ENCODE measurements at regions not wholly inside any gene's neighbourhood (a gene's known extent, or its start where the extent isn't known, plus 50 kb on each side); places are given as distances from the start of the nearest gene placed in this dataset.

- CTCF ChIA-PET = no interaction called here
Observed at GRCh38 chr3:3707858-3708768, 91.1 kb upstream of the LRRN1 start.

DNA sequence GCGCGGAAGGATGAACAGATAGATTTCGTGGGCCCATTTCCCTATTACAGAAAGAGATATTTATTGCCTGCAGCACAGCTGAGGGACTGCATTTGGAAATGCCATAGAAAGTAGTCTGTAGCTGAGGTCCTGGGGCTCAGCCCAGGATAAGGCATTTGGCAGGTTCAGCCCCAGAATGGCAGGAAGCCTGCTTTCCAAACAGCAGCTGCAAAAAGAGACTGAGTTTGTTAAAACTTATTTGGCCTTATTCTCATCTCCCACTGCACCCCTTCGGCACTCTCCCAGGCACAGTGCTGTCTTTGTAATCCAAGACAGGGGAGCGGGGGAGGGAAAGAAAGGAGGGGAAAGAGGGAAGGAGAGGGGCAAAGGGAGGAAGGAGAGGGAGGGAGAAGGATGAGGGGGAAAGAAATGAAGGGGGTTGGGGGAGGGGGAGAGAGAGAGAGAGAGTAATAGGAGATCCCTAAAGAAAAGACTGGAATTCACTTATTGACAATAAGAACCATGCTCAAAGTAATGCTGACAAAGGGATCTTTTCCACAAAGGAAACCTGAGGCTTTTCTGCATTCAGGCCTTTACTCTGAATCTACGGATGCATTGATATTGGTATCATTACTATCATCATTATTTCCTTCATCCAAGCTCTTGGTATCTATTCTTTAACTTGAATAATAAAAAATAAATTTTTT is 94.0 kb upstream of the LRRN1 start:
- CTCF ChIA-PET = no interaction called here

More at GRCh38 chr3:3707858-3708768, 91.1 kb upstream of the LRRN1 start:
- Mint-ChIP-seq H3K27me3 (no peaks in the 10 kb centered on the region), H3K4me3 (no peak overlapping the region), H3K9me3 (no peaks in the 10 kb centered on the region), H3K27ac (no peak overlapping the region), H3K36me3 (ENCODE audit: low read depth) (no peaks in the 10 kb centered on the region), H3K4me1 (no peaks in the 10 kb centered on the region)
- POLR2A ChIA-PET = no interaction called here
- DNase-seq = no peak

DNA sequence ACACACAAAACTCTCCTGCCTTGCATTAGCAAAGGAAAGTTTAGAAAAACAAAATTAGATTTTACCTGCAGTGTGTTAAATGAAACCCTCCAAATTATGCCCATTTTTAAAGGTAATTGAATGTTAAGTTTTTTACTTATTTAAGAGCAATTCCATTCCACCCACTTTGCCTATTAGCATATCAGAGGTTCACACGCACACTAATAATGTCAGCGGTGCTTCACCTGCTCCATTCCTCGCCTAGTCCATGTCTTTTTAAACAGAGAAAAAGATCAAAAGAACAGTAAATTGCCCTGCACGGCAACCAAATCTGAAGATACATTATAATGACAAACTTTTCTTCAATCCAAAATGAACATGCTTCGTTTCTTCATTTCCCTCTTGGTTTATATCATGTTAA is 97.3 kb upstream of the LRRN1 start:
- no peak for DNase-seq
- ChIA-PET POLR2A (no interaction called here), CTCF (no interaction called here)
- no peaks in the 10 kb centered on the region for H3K4me1 Mint-ChIP-seq
- no peaks in the 10 kb centered on the region for H3K27me3 Mint-ChIP-seq
- H3K36me3 Mint-ChIP-seq (ENCODE audit: low read depth) = no peaks in the 10 kb centered on the region
- H3K27ac Mint-ChIP-seq = no peak overlapping the region
- no peak overlapping the region for H3K4me3 Mint-ChIP-seq
- H3K9me3 Mint-ChIP-seq = peaks cover 3% of the 10 kb centered on the region

More for the DNA sequence above, 94.0 kb upstream of the LRRN1 start:
- DNase-seq = no peak
- no peak overlapping the region for H3K27ac Mint-ChIP-seq
- no peaks in the 10 kb centered on the region for H3K4me1 Mint-ChIP-seq
- no peaks in the 10 kb centered on the region for H3K27me3 Mint-ChIP-seq
- no peaks in the 10 kb centered on the region for H3K36me3 Mint-ChIP-seq (ENCODE audit: low read depth)
- no peak overlapping the region for H3K4me3 Mint-ChIP-seq
- POLR2A ChIA-PET = no interaction called here
- no peaks in the 10 kb centered on the region for H3K9me3 Mint-ChIP-seq

DNA sequence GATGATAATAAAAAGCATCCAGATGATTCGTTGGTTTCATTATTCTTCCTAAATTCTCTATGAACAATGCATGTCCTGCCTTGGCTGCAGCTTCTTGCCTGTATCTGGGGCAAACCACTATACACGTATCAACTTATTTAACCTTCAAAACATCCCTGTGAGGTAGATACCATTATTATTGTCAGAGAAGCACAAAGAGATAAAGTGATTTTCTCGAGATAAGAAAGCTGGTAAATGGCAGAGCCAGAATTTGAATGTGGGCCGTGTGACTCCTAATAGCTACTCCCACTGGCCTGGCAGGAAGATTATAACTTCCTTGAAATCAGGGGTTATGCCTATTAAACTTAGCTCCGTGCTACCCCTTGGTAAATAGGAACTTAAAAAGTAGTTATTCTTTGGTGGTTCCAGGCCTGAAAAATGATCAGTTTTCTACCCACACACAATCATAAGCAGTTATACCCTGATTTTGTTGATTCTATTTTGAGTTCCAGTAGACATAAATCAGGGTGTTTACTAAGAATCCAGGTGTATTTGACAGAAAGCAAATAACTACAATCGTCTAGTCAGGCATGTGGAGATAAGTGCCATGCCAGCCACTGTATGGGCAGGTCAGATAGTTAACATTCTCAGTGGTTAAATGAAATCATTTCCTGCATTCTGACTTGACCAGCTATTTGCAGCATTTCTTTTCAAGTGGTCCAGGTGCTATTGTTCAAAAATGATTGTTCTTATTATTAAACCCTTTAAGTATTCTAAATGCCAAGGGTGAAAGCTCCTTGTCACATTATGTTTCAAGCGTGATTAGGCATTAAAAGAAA is 99.2 kb upstream of the LRRN1 start:
- H3K27ac Mint-ChIP-seq = no peak overlapping the region
- no peaks in the 10 kb centered on the region for H3K36me3 Mint-ChIP-seq (ENCODE audit: low read depth)
- peaks cover 3% of the 10 kb centered on the region for H3K9me3 Mint-ChIP-seq
- no peaks in the 10 kb centered on the region for H3K4me1 Mint-ChIP-seq
- no peaks in the 10 kb centered on the region for H3K27me3 Mint-ChIP-seq
- CTCF ChIA-PET = no interaction called here
- POLR2A ChIA-PET = no interaction called here
- no peak for DNase-seq
- H3K4me3 Mint-ChIP-seq = no peak overlapping the region

DNA sequence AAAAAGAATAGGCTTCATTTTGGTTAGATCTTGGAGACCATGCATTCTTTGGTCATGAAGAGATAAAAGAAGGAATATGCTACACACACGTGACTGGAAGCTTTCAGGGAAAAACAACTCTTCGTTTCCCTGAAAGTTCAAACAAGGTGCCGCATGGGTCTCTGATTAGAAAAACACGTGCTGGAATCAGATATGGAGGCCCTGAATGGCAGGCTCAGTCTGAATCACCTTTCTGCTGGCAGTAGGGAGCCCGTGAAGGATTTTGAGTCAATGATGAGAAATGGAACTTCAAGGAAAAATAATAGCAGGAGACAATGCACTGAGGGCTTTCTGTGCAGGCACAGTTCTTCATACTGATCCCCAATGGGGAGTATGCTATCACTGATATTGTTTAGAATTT is 99.8 kb upstream of the LRRN1 start:
- no peak for DNase-seq
- H3K27ac Mint-ChIP-seq = no peak overlapping the region
- no peak overlapping the region for H3K4me3 Mint-ChIP-seq
- H3K4me1 Mint-ChIP-seq = no peaks in the 10 kb centered on the region
- no peaks in the 10 kb centered on the region for H3K36me3 Mint-ChIP-seq (ENCODE audit: low read depth)
- peaks cover 3% of the 10 kb centered on the region for H3K9me3 Mint-ChIP-seq
- CTCF ChIA-PET = no interaction called here
- H3K27me3 Mint-ChIP-seq = no peaks in the 10 kb centered on the region
- POLR2A ChIA-PET = no interaction called here

GRCh38 chr3:3696345-3696744 is 102.9 kb upstream of the LRRN1 start:
- no peak for DNase-seq
- Mint-ChIP-seq H3K27me3 (no peaks in the 10 kb centered on the region), H3K27ac (no peak overlapping the region), H3K4me3 (no peak overlapping the region), H3K4me1 (no peaks in the 10 kb centered on the region), H3K36me3 (ENCODE audit: low read depth) (no peaks in the 10 kb centered on the region), H3K9me3 (peaks cover 3% of the 10 kb centered on the region)
- ChIA-PET POLR2A (no interaction called here), CTCF (interaction anchor here (0.6 kb wide), 1 partner anchor 187 kb away, joined by 3 read pairs; no protein-coding TSS in a partner anchor)

DNA sequence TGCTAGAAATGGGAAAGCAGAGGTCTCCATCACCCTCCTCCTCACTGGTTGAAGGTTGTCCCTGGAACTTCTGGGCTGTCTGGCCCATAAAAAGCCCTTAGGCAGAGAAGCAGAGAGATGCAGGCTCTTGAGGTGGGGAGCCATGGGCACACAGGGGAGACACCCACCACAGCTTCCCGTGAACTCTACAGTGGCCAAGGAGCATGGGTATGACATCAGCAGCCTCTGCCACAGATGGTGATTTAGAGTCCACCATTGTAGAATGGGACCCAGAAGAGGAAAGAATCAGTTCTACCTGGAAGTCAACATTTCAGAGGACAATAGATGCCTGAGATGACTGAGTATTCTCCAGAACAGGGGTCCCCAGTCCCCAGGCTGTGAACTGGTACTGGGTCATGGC is 105.6 kb upstream of the LRRN1 start:
- Mint-ChIP-seq H3K9me3 (peaks cover under 1% of the 10 kb centered on the region), H3K27ac (no peak overlapping the region), H3K36me3 (ENCODE audit: low read depth) (no peaks in the 10 kb centered on the region), H3K4me3 (no peak overlapping the region), H3K4me1 (no peaks in the 10 kb centered on the region), H3K27me3 (no peaks in the 10 kb centered on the region)
- ChIA-PET CTCF (no interaction called here), POLR2A (no interaction called here)
- no peak for DNase-seq

DNA sequence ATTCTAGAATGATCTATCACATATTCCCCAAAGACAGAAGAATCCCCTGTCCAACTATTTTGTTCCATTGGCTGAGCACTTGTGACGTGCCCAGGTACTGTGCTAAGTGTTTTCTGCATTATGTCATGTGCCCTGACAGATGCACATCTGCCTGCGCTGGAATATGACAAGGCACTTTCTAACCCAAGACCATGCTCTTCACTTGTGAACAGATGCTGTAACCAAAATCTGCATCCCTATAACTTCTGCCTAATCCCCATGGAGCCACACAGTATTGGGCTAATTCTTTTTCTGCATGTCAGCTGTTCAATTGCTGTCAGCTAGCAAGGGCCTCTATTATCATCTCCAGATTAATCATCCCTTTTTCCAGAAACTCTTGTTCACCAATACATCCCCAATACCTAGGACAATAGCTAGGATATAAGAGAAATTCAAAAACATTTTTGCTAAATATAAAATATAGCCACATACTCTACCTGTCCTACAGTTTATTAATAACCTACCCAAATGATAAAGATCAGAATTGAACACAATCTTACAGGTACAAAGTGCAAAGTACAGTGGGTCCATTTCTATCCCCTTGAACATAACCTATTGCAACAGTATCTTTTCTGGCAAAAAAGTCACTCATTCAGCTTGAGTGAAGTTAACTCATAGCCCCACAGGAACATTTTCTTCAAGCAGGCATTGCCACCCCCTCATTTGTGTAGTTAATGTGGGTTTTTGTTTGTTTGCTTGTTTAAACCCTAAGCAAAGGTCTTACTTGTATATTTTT is 109.4 kb upstream of the LRRN1 start:
- Mint-ChIP-seq H3K9me3 (no peaks in the 10 kb centered on the region), H3K27ac (no peak overlapping the region), H3K4me3 (no peak overlapping the region), H3K27me3 (no peaks in the 10 kb centered on the region), H3K4me1 (no peaks in the 10 kb centered on the region), H3K36me3 (ENCODE audit: low read depth) (no peaks in the 10 kb centered on the region)
- no peak for DNase-seq
- CTCF ChIA-PET = interaction anchor here (0.8 kb wide), 1 partner anchor 23 kb away, joined by 3 read pairs; no protein-coding TSS in a partner anchor
- POLR2A ChIA-PET = no interaction called here

- Mint-ChIP-seq H3K4me1 (no peaks in the 10 kb centered on the region), H3K27ac (no peak overlapping the region), H3K27me3 (no peaks in the 10 kb centered on the region), H3K4me3 (no peak overlapping the region), H3K9me3 (no peaks in the 10 kb centered on the region), H3K36me3 (ENCODE audit: low read depth) (no peaks in the 10 kb centered on the region)
- POLR2A ChIA-PET = no interaction called here
- CTCF ChIA-PET = no interaction called here
- no peak for DNase-seq
Observed at GRCh38 chr3:3686907-3687648, 112.2 kb upstream of the LRRN1 start.

GRCh38 chr3:3685721-3686120 is 113.5 kb upstream of the LRRN1 start:
- ChIA-PET POLR2A (no interaction called here), CTCF (no interaction called here)
- no peaks in the 10 kb centered on the region for H3K36me3 Mint-ChIP-seq (ENCODE audit: low read depth)
- no peak overlapping the region for H3K27ac Mint-ChIP-seq
- no peaks in the 10 kb centered on the region for H3K9me3 Mint-ChIP-seq
- H3K4me1 Mint-ChIP-seq = no peaks in the 10 kb centered on the region
- no peak overlapping the region for H3K4me3 Mint-ChIP-seq
- no peaks in the 10 kb centered on the region for H3K27me3 Mint-ChIP-seq
- no peak for DNase-seq

DNA sequence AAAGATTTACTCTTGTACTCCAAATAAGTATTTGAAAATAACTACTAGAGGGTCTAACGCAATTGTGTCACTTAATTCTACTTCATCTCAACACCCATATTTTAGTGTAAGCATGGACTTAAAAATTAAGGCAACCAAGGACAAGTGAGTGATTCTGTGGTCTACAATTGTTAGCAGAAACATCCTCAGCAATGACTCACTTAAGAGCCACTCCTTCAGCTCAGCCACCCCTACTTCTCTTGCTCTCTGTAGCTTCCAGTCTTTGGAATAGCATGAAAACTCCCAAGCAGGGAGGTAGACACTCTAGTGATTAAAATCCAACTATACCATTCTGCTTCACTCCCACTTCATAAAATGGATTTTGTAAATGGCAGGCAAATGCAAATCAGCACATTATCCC is 116.0 kb upstream of the LRRN1 start:
- Mint-ChIP-seq H3K27me3 (no peaks in the 10 kb centered on the region), H3K4me1 (no peaks in the 10 kb centered on the region), H3K4me3 (no peak overlapping the region), H3K27ac (no peak overlapping the region), H3K36me3 (ENCODE audit: low read depth) (no peaks in the 10 kb centered on the region), H3K9me3 (no peaks in the 10 kb centered on the region)
- ChIA-PET CTCF (no interaction called here), POLR2A (no interaction called here)
- no peak for DNase-seq

DNA sequence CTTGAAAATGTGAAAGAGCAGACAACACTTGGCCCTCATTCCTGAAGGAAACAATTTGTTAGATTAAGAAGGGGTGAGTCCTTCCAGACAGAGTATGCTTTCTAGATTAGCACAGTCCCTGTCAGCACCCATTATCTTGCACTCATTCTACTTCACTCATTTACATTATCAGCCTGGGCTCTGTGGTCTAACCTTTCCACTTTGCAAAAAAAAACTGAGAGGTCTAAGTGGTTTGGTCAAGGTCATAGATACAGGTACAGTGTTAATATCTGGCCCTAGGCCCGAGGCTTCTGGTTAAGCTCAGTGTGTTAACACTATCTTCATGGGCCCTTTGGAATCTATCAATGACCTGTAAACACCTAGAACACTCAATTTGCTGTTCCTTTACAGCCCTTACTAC is 123.4 kb upstream of the LRRN1 start:
- Mint-ChIP-seq H3K9me3 (peaks cover 2% of the 10 kb centered on the region), H3K27ac (no peak overlapping the region), H3K4me1 (no peaks in the 10 kb centered on the region), H3K36me3 (ENCODE audit: low read depth) (no peaks in the 10 kb centered on the region), H3K4me3 (no peak overlapping the region), H3K27me3 (no peaks in the 10 kb centered on the region)
- ChIA-PET POLR2A (no interaction called here), CTCF (interaction anchor here (1.2 kb wide), 1 partner anchor 25 kb away, joined by 3 read pairs; no protein-coding TSS in a partner anchor)
- no peak for DNase-seq

Measured in activated CD4-positive, alpha-beta T cell treated with anti-CD3 and anti-CD28 coated beads, Interleukin-2, amount 10 ng/mL, durations not matched to agents 7 days and 5 days (primary cell).